Ovary (tissue), 7 donors: ENCODE measurements at regions not wholly inside any gene's neighbourhood (a gene's known extent, or its start where the extent isn't known, plus 50 kb on each side); places are given as distances from the start of the nearest gene placed in this dataset.

Source experiments
- DNase-seq, 5 donors: peaks; one replicate each; pipeline ENCODE4 v3.0.0-alpha.2; 2019 to 2020
- H3K27ac ChIP-seq, 2 donors: fragments of 200-600 bp; one replicate each; pipeline versions ENCODE4 v1.5.1 to v1.8.0; 2019 to 2022
- H3K27me3 ChIP-seq: fragments of 200-600 bp; one replicate; pipeline ENCODE4 v1.8.0; 2022
- H3K36me3 ChIP-seq: fragments of 200-600 bp; sonication (generic); one replicate; pipeline ENCODE4 v1.5.1; 2019
- H3K4me1 ChIP-seq: one replicate; pipeline ENCODE4 v1.8.1; 2013; ENCODE audit warnings: mild to moderate bottlenecking, moderate library complexity; ENCODE audit not compliant: insufficient read depth
- H3K4me3 ChIP-seq: fragments of 200-600 bp; sonication (generic); one replicate; pipeline ENCODE4 v1.5.1; 2017
- H3K9me3 ChIP-seq, 2 donors: fragments of 200-600 bp in 1 of 2; sonication (generic) in 1 of 2; one replicate each; pipeline versions ENCODE4 v1.5.1 to v1.8.1; 2013 to 2019; ENCODE audit warnings: mild to moderate bottlenecking in 1 of 2, moderate library complexity in 1 of 2
- CTCF ChIP-seq, 3 donors: fragments of 450-650 bp in 2 of 3; fragments of 200-600 bp in 1 of 3; IDR thresholded peaks; one replicate each; pipeline versions ENCODE4 v1.5.1 to v1.8.0; 2016 to 2022; ENCODE audit warnings: antibody characterized with exemption in 3 of 3, mild to moderate bottlenecking in 1 of 3
- EP300 ChIP-seq: sonication (generic); formaldehyde crosslinking; IDR thresholded peaks from one replicate; pipeline ENCODE4 v1.6.1; 2017; ENCODE audit warnings: antibody characterized with exemption
- POLR2A ChIP-seq: fragments of 450-650 bp; IDR thresholded peaks from one replicate; pipeline ENCODE4 v1.6.1; 2017; ENCODE audit warnings: antibody characterized with exemption, mild to moderate bottlenecking, moderate library complexity
- WGBS, 3 donors: extraction: QIAGEN DNeasy Blood & Tissue Kit in 1 of 3; methylation state at CpG; one replicate each; pipeline versions ENCODE4 v1.1.5 to v1.1.7; 2013 to 2017; 5-methylcytosine and 5-hydroxymethylcytosine counted together
- intact Hi-C, 4 donors: fragments of 100-400 bp; cut with DNase I; formaldehyde crosslinking; loops; one replicate each; pipeline versions ENCODE4 v1.11.0 to v1.15.1; 2022 to 2023
- donor health status: DM: no; HTN: no; CAD: no; lungs with moderate emphysema.
- donor health status: DM: no; HTN: no; CAD: no.
- donor health status: Bipolar disorder and iron deficiency.
- donor health status: DM: no; HTN: no; CAD: no.
- donor health status: DM: yes; HTN: yes; CAD: no.

GRCh38 chr18:78601923-78602322 lies 377.7 kb upstream of the SALL3 start:
- WGBS, 3 donors = 74 to 88% (median 84%) methylated on average over 7 of the region's 7 CpGs
- no peaks in the 10 kb centered on the region for H3K36me3 ChIP-seq
- H3K4me3 ChIP-seq = no peak overlapping the region
- no peak for DNase-seq
- intact Hi-C loops = loop anchor here in 1 of 4 donors (5.0 kb wide), 1 partner anchor 155 kb away; no protein-coding TSS in a partner anchor
- no peaks in the 10 kb centered on the region for H3K4me1 ChIP-seq
- no peak overlapping the region for H3K27ac ChIP-seq
- peaks cover 0 to 6% of the 10 kb centered on the region in 2 donors for H3K9me3 ChIP-seq
- H3K27me3 ChIP-seq = no peaks in the 10 kb centered on the region
- no peak for TF ChIP-seq POLR2A
- TF ChIP-seq CTCF (IDR thresholded peaks at IDR 0.05) = no peak
- TF ChIP-seq EP300 = no peak

- WGBS, 3 donors = 82 to 87% (median 83%) methylated on average over 12 of the region's 12 CpGs
- intact Hi-C loops = loop anchor here in 1 of 4 donors (5.0 kb wide), 1 partner anchor 155 kb away; no protein-coding TSS in a partner anchor
Observed at GRCh38 chr18:78602430-78602829, 377.2 kb upstream of the SALL3 start.

GRCh38 chr18:78603102-78603983 lies 376.3 kb upstream of the SALL3 start:
- 23 to 28% (median 26%) methylated on average over 24 to 25 of the region's 25 CpGs for WGBS, 3 donors
- intact Hi-C loops = loop anchor here in 1 of 4 donors (5.0 kb wide), 1 partner anchor 154 kb away; no protein-coding TSS in a partner anchor

More at GRCh38 chr18:78602430-78602829, 377.2 kb upstream of the SALL3 start:
- no peak for DNase-seq
- Histone ChIP-seq H3K27me3 (no peaks in the 10 kb centered on the region), H3K27ac (no peak overlapping the region), H3K4me1 (no peaks in the 10 kb centered on the region), H3K9me3 (peaks cover 0 to 6% of the 10 kb centered on the region in 2 donors), H3K4me3 (no peak overlapping the region), H3K36me3 (no peaks in the 10 kb centered on the region)
- TF ChIP-seq EP300 (no peak), CTCF (IDR thresholded peaks at IDR 0.05) (no peak)

GRCh38 chr18:78605255-78605654 lies 374.4 kb upstream of the SALL3 start:
- Histone ChIP-seq H3K27ac (no peak overlapping the region), H3K4me3 (no peak overlapping the region), H3K36me3 (no peaks in the 10 kb centered on the region), H3K27me3 (no peaks in the 10 kb centered on the region), H3K9me3 (peaks cover 0 to 6% of the 10 kb centered on the region in 2 donors), H3K4me1 (no peaks in the 10 kb centered on the region)
- intact Hi-C loops = no loop called here
- WGBS, 3 donors = 92 to 95% (median 94%) methylated on average over 16 of the region's 16 CpGs
- TF ChIP-seq CTCF (IDR thresholded peaks at IDR 0.05) = no peak
- no peak for TF ChIP-seq EP300
- no peak for TF ChIP-seq POLR2A
- DNase-seq = no peak

More at GRCh38 chr18:78603102-78603983, 376.3 kb upstream of the SALL3 start:
- no peaks in the 10 kb centered on the region for H3K36me3 ChIP-seq
- peaks cover 0 to 6% of the 10 kb centered on the region in 2 donors for H3K9me3 ChIP-seq
- no peak for DNase-seq
- H3K4me1 ChIP-seq = no peaks in the 10 kb centered on the region
- H3K27me3 ChIP-seq = no peaks in the 10 kb centered on the region
- H3K27ac ChIP-seq = no peak overlapping the region
- no peak for TF ChIP-seq POLR2A
- TF ChIP-seq EP300 = no peak
- TF ChIP-seq CTCF (IDR thresholded peaks at IDR 0.05) = no peak
- no peak overlapping the region for H3K4me3 ChIP-seq
